Fibroblast of lung (primary cell): ENCODE measurements at regions not wholly inside any gene's neighbourhood (a gene's known extent, or its start where the extent isn't known, plus 50 kb on each side); places are given as distances from the start of the nearest gene placed in this dataset.
"Not testable (repeated sequence)": the region's sequence is repeated elsewhere in the genome, so short reads cannot be mapped to it uniquely, and the experiment has no call there.

Experiments used
- DNase-seq, 2 donors: peaks; one replicate each; pipeline versions ENCODE4 v3.0.0 to v3.0.0-alpha.2; 2010; ENCODE audit warnings: low read depth in 2 of 2
- H2AFZ ChIP-seq: 2 replicates; pipeline ENCODE4 v1.5.1; 2012; ENCODE audit warnings: low read length, control low read depth, inconsistent platforms
- H3K27ac ChIP-seq: 2 replicates; pipeline ENCODE4 v1.5.1; 2011; ENCODE audit warnings: low read length, control low read depth; ENCODE audit not compliant: insufficient read depth
- H3K27me3 ChIP-seq: 2 replicates; pipeline ENCODE4 v1.5.1; 2011; ENCODE audit warnings: mild to moderate bottlenecking, low read length; ENCODE audit not compliant: control insufficient read depth, insufficient read depth
- H3K36me3 ChIP-seq: 2 replicates; pipeline ENCODE4 v1.5.1; 2011; ENCODE audit warnings: low read length; ENCODE audit not compliant: control insufficient read depth, insufficient read depth
- H3K4me1 ChIP-seq: 2 replicates; pipeline ENCODE4 v1.5.1; 2011; ENCODE audit warnings: low read length; ENCODE audit not compliant: control insufficient read depth, insufficient read depth; ENCODE audit errors: extremely low read depth
- H3K4me2 ChIP-seq: 2 replicates; pipeline ENCODE4 v1.5.1; 2011; ENCODE audit warnings: low read length, control low read depth; ENCODE audit not compliant: insufficient read depth; ENCODE audit errors: extremely low read depth
- H3K4me3 ChIP-seq, 4 experiments: fragments of 200-600 bp in 1 of 4; sonication (generic) in 1 of 4; replicated peaks in 1 of 4; 2 replicates each; pipeline ENCODE4 v1.5.1; 2011 to 2016; ENCODE audit warnings: low read length in 4 of 4, low read depth in 3 of 4, mild to moderate bottlenecking in 3 of 4, control low read depth in 2 of 4, inconsistent platforms in 1 of 4, mixed read lengths in 1 of 4; ENCODE audit not compliant: insufficient read depth in 1 of 4; ENCODE audit errors: control extremely low read depth in 1 of 4
- H3K79me2 ChIP-seq: 2 replicates; pipeline ENCODE4 v1.5.1; 2012; ENCODE audit warnings: mild to moderate bottlenecking, low read length, inconsistent platforms; ENCODE audit not compliant: control insufficient read depth, insufficient read depth
- H3K9ac ChIP-seq: 2 replicates; pipeline ENCODE4 v1.5.1; 2011; ENCODE audit warnings: mild to moderate bottlenecking, low read length, control low read depth; ENCODE audit not compliant: insufficient read depth
- H3K9me3 ChIP-seq: 2 replicates; pipeline ENCODE4 v1.5.1; 2012; ENCODE audit warnings: low read depth, low read length; ENCODE audit not compliant: control insufficient read depth, insufficient read depth
- H4K20me1 ChIP-seq: 2 replicates; pipeline ENCODE4 v1.5.1; 2011; ENCODE audit warnings: low read length; ENCODE audit not compliant: control insufficient read depth, insufficient read depth; ENCODE audit errors: extremely low read depth

DNA sequence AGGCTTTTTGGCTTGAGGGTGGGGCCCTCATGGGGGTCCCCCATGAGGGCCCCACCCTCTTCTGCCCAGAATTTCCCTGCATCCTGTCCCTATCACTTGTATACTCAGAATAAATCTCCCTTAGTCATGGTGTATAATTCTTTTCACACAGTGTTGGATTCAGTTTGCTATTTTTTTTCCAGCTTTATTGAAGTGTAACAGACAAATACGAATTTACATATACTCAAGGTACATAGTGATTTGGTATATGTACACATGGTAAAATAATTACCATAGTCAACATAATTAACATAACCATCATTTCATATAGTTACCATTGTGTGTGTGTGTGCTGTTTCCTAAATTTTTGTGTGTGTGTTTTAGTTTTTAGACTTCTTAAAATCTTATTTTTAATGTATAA is 289.4 kb downstream of the CNTNAP3B start:
- H3K4me1 ChIP-seq, H3K9me3 ChIP-seq, H3K79me2 ChIP-seq, H2AFZ ChIP-seq, H3K4me2 ChIP-seq, H3K4me3 ChIP-seq, H3K27ac ChIP-seq, H3K27me3 ChIP-seq, H4K20me1 ChIP-seq, DNase-seq, H3K36me3 ChIP-seq, H3K9ac ChIP-seq: not testable (repeated sequence)

GRCh38 chr9:41838953-41839352 is 290.3 kb downstream of the CNTNAP3B start:
- not testable (repeated sequence) for H3K27me3 ChIP-seq, H3K4me3 ChIP-seq, H3K36me3 ChIP-seq, H3K4me1 ChIP-seq, H2AFZ ChIP-seq, H3K4me2 ChIP-seq, H3K9ac ChIP-seq, H3K27ac ChIP-seq, DNase-seq, H3K79me2 ChIP-seq, H3K9me3 ChIP-seq, H4K20me1 ChIP-seq

- H3K36me3 ChIP-seq, H2AFZ ChIP-seq, H3K9ac ChIP-seq, H4K20me1 ChIP-seq, H3K27me3 ChIP-seq, DNase-seq, H3K79me2 ChIP-seq, H3K4me1 ChIP-seq, H3K9me3 ChIP-seq, H3K27ac ChIP-seq, H3K4me2 ChIP-seq, H3K4me3 ChIP-seq: not testable (repeated sequence)
These were observed 290.7 kb downstream of the CNTNAP3B start for GRCh38 chr9:41838562-41838851.

DNA sequence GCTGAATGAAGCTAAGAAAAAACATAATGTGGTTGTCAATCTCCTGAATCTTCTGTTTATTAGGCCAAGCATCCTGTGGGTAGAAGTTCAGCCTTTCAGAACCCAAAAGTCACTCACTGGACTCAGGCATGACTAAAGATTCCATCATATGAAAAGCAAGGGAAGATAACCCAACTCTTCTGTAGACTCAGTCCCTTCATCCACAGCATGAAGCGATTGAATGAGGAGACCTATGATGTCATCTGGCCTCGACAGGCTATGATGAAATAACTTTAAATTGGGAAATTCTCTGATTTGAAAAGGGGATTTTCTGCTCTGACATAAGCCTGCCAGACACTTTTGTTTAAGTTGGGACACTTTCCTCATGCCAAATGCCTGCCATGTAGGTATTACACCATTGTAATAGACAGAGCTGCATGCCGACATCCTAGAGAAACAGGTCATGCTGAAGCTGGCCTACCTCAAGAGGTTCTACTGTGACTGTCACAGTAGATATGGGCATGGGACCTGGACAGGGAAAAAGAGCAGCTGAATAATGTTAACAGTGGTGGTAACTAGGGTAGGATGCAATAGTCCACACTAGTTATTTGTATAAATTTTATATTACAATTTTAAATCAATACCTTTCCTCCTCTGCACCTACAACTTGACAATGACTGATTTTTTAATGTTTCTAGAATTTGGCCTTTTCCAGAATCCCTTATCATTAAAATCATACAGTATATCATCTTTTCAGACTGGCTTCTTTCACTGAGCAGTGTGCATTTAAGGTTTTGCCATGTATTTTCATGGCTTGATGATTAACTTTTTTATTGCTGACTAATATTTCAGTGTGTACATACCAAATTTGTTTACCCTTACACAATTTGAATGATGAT is 291.3 kb downstream of the CNTNAP3B start:
- not testable (repeated sequence) for H3K4me1 ChIP-seq, H3K4me2 ChIP-seq, H3K9ac ChIP-seq, H4K20me1 ChIP-seq, H2AFZ ChIP-seq, DNase-seq, H3K27ac ChIP-seq, H3K36me3 ChIP-seq, H3K4me3 ChIP-seq, H3K79me2 ChIP-seq, H3K9me3 ChIP-seq, H3K27me3 ChIP-seq

- H3K4me2 ChIP-seq, H2AFZ ChIP-seq, H3K79me2 ChIP-seq, H3K27me3 ChIP-seq, H3K4me3 ChIP-seq, H3K9ac ChIP-seq, DNase-seq, H3K9me3 ChIP-seq, H3K4me1 ChIP-seq, H3K27ac ChIP-seq, H3K36me3 ChIP-seq, H4K20me1 ChIP-seq: not testable (repeated sequence)
These were observed 296.1 kb downstream of the CNTNAP3B start for GRCh38 chr9:41833108-41833507.

DNA sequence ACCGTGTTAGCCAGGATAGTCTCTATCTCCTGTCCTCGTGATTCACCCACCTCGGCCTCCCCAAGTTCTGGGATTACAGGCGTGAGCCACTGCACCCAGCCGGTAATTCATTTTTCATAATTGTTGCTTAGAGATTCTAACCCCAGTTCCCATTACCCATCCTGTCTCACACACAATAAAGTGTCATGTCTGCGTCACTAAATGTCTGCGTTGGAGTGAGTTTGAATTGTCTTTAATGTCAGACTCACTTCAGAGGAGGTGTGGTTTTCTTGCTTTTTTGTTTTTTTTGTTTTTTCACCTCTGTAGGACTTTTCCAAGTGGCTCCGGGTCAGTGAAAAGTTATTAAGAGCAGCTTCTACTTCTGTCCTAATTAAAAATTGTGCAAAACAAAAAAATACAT is 304.5 kb downstream of the CNTNAP3B start:
- not testable (repeated sequence) for H3K9me3 ChIP-seq, H3K27me3 ChIP-seq, H3K27ac ChIP-seq, H3K4me1 ChIP-seq, H3K4me3 ChIP-seq, H3K9ac ChIP-seq, DNase-seq, H3K4me2 ChIP-seq, H3K79me2 ChIP-seq, H4K20me1 ChIP-seq, H3K36me3 ChIP-seq, H2AFZ ChIP-seq

- not testable (repeated sequence) for H3K36me3 ChIP-seq, H3K9me3 ChIP-seq, H3K4me1 ChIP-seq, H3K27ac ChIP-seq, H3K27me3 ChIP-seq, H4K20me1 ChIP-seq, H2AFZ ChIP-seq, DNase-seq, H3K4me3 ChIP-seq, H3K79me2 ChIP-seq, H3K9ac ChIP-seq, H3K4me2 ChIP-seq
These were observed 326.5 kb downstream of the CNTNAP3B start for GRCh38 chr9:41802706-41803105.
